Thoracic aorta (tissue), 2 donors: ENCODE measurements at regions not wholly inside any gene's neighbourhood (a gene's known extent, or its start where the extent isn't known, plus 50 kb on each side); places are given as distances from the start of the nearest gene placed in this dataset.
A peak's percentile ranks its signal among the peaks of the same experiment; 100 is the strongest.

ENCODE experiments used
- ATAC-seq: fragments of 150-250 bp; one replicate; pipeline ENCODE4 v1.8.0; 2017; ENCODE audit warnings: low read depth; ENCODE audit not compliant: insufficient number of reproducible peaks, low FRiP score
- DNase-seq: peaks from one replicate; pipeline ENCODE4 v3.0.0-alpha.2; 2020; ENCODE audit warnings: low spot score
- H3K27ac ChIP-seq, 2 donors: fragments of 200-600 bp; sonication (generic); 1 replicate in 1 of 2; 2 replicates in 1 of 2; pipeline ENCODE4 v1.5.1; 2016; ENCODE audit warnings: mild to moderate bottlenecking in 2 of 2, moderate library complexity in 2 of 2
- H3K27me3 ChIP-seq: fragments of 200-600 bp; sonication (generic); replicated peaks from 2 replicates; pipeline ENCODE4 v1.6.0; 2016; ENCODE audit warnings: mild to moderate bottlenecking; ENCODE audit not compliant: insufficient read depth
- H3K36me3 ChIP-seq: fragments of 200-600 bp; sonication (generic); one replicate; pipeline ENCODE4 v1.5.1; 2016
- H3K4me1 ChIP-seq, 2 donors: fragments of 200-600 bp; sonication (generic); 1 replicate in 1 of 2; 2 replicates in 1 of 2; pipeline versions ENCODE4 v1.5.1 to v1.6.0; 2016; ENCODE audit warnings: low read depth in 2 of 2, mild to moderate bottlenecking in 1 of 2; ENCODE audit not compliant: control insufficient read depth in 1 of 2
- H3K4me3 ChIP-seq: fragments of 200-600 bp; sonication (generic); 2 replicates; pipeline ENCODE4 v1.5.1; 2016; ENCODE audit warnings: mild to moderate bottlenecking
- H3K9me3 ChIP-seq: fragments of 200-600 bp; sonication (generic); 2 replicates; pipeline ENCODE4 v1.5.1; 2016
- CTCF ChIP-seq: fragments of 200-600 bp; sonication (generic); IDR thresholded peaks from one replicate; pipeline ENCODE4 v1.5.1; 2019; ENCODE audit warnings: antibody characterized with exemption

GRCh38 chr3:159911664-159912037 is 77.0 kb upstream of the IL12A start:
- peaks cover 6 to 16% of the 10 kb centered on the region in 2 donors for H3K4me1 ChIP-seq
- H3K27me3 ChIP-seq: no peaks in the 10 kb centered on the region
- ATAC-seq (no peak), DNase-seq (no peak)
- peak overlapping the region; percentile 65 for H3K4me3 ChIP-seq
- no peaks in the 10 kb centered on the region for H3K36me3 ChIP-seq
- TF ChIP-seq CTCF: no peak
- peak overlapping the region; percentile 49 to 65 for H3K27ac ChIP-seq
- H3K9me3 ChIP-seq: no peaks in the 10 kb centered on the region

- Histone ChIP-seq H3K4me1 (peaks cover 6 to 16% of the 10 kb centered on the region in 2 donors), H3K36me3 (no peaks in the 10 kb centered on the region)
- ATAC-seq: no peak
Measured at GRCh38 chr3:159913712-159914414, 74.8 kb upstream of the IL12A start.

GRCh38 chr3:159914426-159914825 is 74.2 kb upstream of the IL12A start:
- Histone ChIP-seq H3K36me3 (no peaks in the 10 kb centered on the region), H3K27ac (no peak overlapping the region), H3K4me3 (no peak overlapping the region), H3K9me3 (no peaks in the 10 kb centered on the region), H3K4me1 (peaks cover 6 to 17% of the 10 kb centered on the region in 2 donors), H3K27me3 (no peaks in the 10 kb centered on the region)
- DNase-seq (no peak), ATAC-seq (no peak)
- no peak for TF ChIP-seq CTCF

More at GRCh38 chr3:159913712-159914414, 74.8 kb upstream of the IL12A start:
- H3K4me3 ChIP-seq: no peak overlapping the region
- no peak for DNase-seq
- H3K9me3 ChIP-seq: no peaks in the 10 kb centered on the region
- no peak overlapping the region for H3K27ac ChIP-seq
- no peak for TF ChIP-seq CTCF
- no peaks in the 10 kb centered on the region for H3K27me3 ChIP-seq

- H3K36me3 ChIP-seq: no peaks in the 10 kb centered on the region
- H3K9me3 ChIP-seq: no peaks in the 10 kb centered on the region
- no peak overlapping the region for H3K4me3 ChIP-seq
- DNase-seq: no peak
- peaks cover 8 to 15% of the 10 kb centered on the region in 2 donors for H3K4me1 ChIP-seq
- no peaks in the 10 kb centered on the region for H3K27me3 ChIP-seq
- TF ChIP-seq CTCF: no peak
- no peak overlapping the region for H3K27ac ChIP-seq
- no peak for ATAC-seq
Measured at GRCh38 chr3:159916052-159916451, 72.6 kb upstream of the IL12A start.

- H3K4me3 ChIP-seq: no peak overlapping the region
- H3K4me1 ChIP-seq: peaks cover 5 to 9% of the 10 kb centered on the region in 2 donors
- H3K9me3 ChIP-seq: no peaks in the 10 kb centered on the region
- TF ChIP-seq CTCF: no peak
- H3K27ac ChIP-seq: no peak overlapping the region
- ATAC-seq (no peak), DNase-seq (no peak)
- H3K27me3 ChIP-seq: no peaks in the 10 kb centered on the region
- no peaks in the 10 kb centered on the region for H3K36me3 ChIP-seq
Measured at GRCh38 chr3:159917141-159917540, 71.5 kb upstream of the IL12A start.
